HFFc6 (cell line): ENCODE measurements at regions not wholly inside any gene's neighbourhood (a gene's known extent, or its start where the extent isn't known, plus 50 kb on each side); places are given as distances from the start of the nearest gene placed in this dataset.
"Not testable (repeated sequence)": the region's sequence is repeated elsewhere in the genome, so short reads cannot be mapped to it uniquely, and the experiment has no call there.

Experiments used
- DNase-seq: peaks from one replicate; pipeline ENCODE4 v3.0.0-alpha.2; 2018
- H3K27ac Mint-ChIP-seq: 2 replicates; pipeline ENCODE4 v1.8.0; 2020; ENCODE audit warnings: mild to moderate bottlenecking, mixed read lengths
- H3K27me3 Mint-ChIP-seq: 2 replicates; pipeline ENCODE4 v1.8.0; 2021; ENCODE audit warnings: mild to moderate bottlenecking, moderate library complexity, mixed read lengths; ENCODE audit not compliant: insufficient read depth
- H3K36me3 Mint-ChIP-seq: 2 replicates; pipeline ENCODE4 v1.8.0; 2021; ENCODE audit warnings: low read depth, mixed read lengths
- H3K4me1 Mint-ChIP-seq: 2 replicates; pipeline ENCODE4 v1.8.0; 2020; ENCODE audit warnings: low read depth, mixed read lengths
- H3K4me3 Mint-ChIP-seq: 2 replicates; pipeline ENCODE4 v1.8.0; 2020; ENCODE audit warnings: mild to moderate bottlenecking, moderate library complexity, mixed read lengths
- H3K9me3 Mint-ChIP-seq: 2 replicates; pipeline ENCODE4 v1.8.0; 2020; ENCODE audit warnings: mild to moderate bottlenecking, mixed read lengths
- CTCF ChIP-seq: fragments of 200-600 bp; sonication (generic); IDR thresholded peaks from 2 replicates; pipeline ENCODE4 v1.5.0; 2021; ENCODE audit warnings: antibody characterized with exemption, mild to moderate bottlenecking

GRCh38 chr13:37177125-37177524 is 71.7 kb upstream of the CSNK1A1L start:
- peak overlapping the region; percentile 25 for H3K27ac Mint-ChIP-seq
- peaks cover 60% of the 10 kb centered on the region for H3K4me1 Mint-ChIP-seq
- no peaks in the 10 kb centered on the region for H3K27me3 Mint-ChIP-seq
- no peaks in the 10 kb centered on the region for H3K9me3 Mint-ChIP-seq
- H3K36me3 Mint-ChIP-seq = no peaks in the 10 kb centered on the region
- H3K4me3 Mint-ChIP-seq = no peak overlapping the region
- no peak for DNase-seq
- TF ChIP-seq CTCF = no peak

DNA sequence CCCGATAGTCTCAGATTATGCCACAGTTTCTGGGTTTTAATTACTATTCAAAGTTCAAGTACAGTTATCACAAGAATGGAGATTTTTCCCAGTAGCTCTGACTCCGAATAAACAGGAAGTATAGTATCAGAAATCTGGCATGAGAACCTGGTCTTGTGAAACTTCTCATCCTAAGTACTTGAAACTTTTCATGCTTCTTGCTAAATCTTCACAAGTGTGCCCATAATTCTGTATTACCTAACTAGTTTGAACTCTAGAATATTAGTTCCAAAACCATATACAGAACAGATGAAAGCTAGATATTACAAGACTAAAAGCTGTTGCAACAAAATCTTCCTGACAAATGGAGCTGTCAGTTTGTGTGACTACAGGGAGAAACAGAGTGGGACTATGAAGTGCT is 70.5 kb upstream of the CSNK1A1L start:
- TF ChIP-seq CTCF = no peak
- no peaks in the 10 kb centered on the region for H3K27me3 Mint-ChIP-seq
- DNase-seq = peak; percentile 50
- no peaks in the 10 kb centered on the region for H3K9me3 Mint-ChIP-seq
- H3K4me3 Mint-ChIP-seq = no peak overlapping the region; the same call in 1 of the 2 replicates
- H3K36me3 Mint-ChIP-seq = no peaks in the 10 kb centered on the region
- H3K27ac Mint-ChIP-seq = peak overlapping the region; percentile 58
- H3K4me1 Mint-ChIP-seq = peaks cover 64% of the 10 kb centered on the region

DNA sequence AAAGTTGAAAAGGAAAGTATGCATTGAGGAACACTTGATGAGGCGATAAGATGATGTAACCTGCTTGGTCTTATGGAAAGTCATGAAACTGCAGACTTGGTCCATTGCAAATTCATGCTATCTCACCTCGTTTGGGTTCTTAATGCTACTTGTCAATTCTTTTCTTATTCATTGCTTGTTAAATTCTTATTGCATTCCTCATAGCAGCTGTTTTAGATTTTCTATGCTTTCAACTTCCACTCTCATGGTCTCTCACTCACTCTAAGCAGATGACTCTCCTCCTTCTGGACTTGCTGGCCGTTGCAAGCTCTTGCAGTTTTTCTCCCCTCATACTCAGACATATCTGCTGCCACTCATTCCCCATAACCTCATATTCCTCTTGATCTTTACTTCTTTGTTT is 67.8 kb upstream of the CSNK1A1L start:
- peaks cover 84% of the 10 kb centered on the region for H3K4me1 Mint-ChIP-seq
- no peaks in the 10 kb centered on the region for H3K36me3 Mint-ChIP-seq
- DNase-seq = peak; percentile 81
- H3K9me3 Mint-ChIP-seq = no peaks in the 10 kb centered on the region
- no peaks in the 10 kb centered on the region for H3K27me3 Mint-ChIP-seq
- TF ChIP-seq CTCF = no peak
- peak overlapping the region; percentile 60 for H3K4me3 Mint-ChIP-seq
- peak overlapping the region; percentile 79 for H3K27ac Mint-ChIP-seq

- H3K4me1 Mint-ChIP-seq = peaks cover 80% of the 10 kb centered on the region
- peak overlapping the region; percentile 73; the same call in 1 of the 2 replicates for H3K4me3 Mint-ChIP-seq
- not testable (repeated sequence) for H3K9me3 Mint-ChIP-seq, DNase-seq, H3K27me3 Mint-ChIP-seq, H3K36me3 Mint-ChIP-seq
- H3K27ac Mint-ChIP-seq = peak overlapping the region; percentile 71
These were observed 66.8 kb upstream of the CSNK1A1L start for GRCh38 chr13:37172226-37172625.

DNA sequence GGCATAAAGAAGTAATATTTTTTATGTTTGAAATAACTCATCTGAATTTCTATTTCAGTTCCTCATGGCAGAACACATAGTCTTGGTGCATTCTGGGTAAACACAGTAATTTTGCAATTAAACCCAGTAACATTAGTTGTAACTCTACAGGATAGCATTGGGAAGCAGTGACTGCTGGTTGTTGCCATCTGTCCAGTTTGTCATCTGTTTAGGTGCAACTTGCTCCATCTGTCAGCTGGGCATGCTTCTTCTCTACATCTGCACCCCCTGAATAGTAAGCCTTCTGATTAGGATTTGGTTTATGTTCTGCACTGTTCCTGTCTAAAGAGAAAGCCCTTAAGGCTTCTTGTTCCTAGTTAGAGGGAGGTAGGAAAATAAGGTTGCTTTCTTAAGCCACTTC is 63.5 kb upstream of the CSNK1A1L start:
- no peak for TF ChIP-seq CTCF
- Mint-ChIP-seq H3K9me3 (no peaks in the 10 kb centered on the region), H3K27me3 (no peaks in the 10 kb centered on the region), H3K4me3 (no peak overlapping the region), H3K4me1 (peaks cover 53% of the 10 kb centered on the region), H3K27ac (no peak overlapping the region), H3K36me3 (no peaks in the 10 kb centered on the region)
- no peak for DNase-seq

GRCh38 chr13:37168151-37168550 is 62.7 kb upstream of the CSNK1A1L start:
- DNase-seq = no peak
- H3K27ac Mint-ChIP-seq = no peak overlapping the region
- no peaks in the 10 kb centered on the region for H3K36me3 Mint-ChIP-seq
- H3K9me3 Mint-ChIP-seq = no peaks in the 10 kb centered on the region
- H3K4me3 Mint-ChIP-seq = no peak overlapping the region
- H3K4me1 Mint-ChIP-seq = peaks cover 49% of the 10 kb centered on the region
- no peak for TF ChIP-seq CTCF
- no peaks in the 10 kb centered on the region for H3K27me3 Mint-ChIP-seq
